ENCODE measurements at regions not wholly inside any gene's neighbourhood (a gene's known extent, or its start where the extent isn't known, plus 50 kb on each side); places are given as distances from the start of the nearest gene placed in this dataset.

GRCh38 chr4:30295652-30296051, 424.5 kb upstream of the PCDH7 start:
- WGBS, 5 donors, result 56 to 78% (median 73%) methylated on average over 5 of the region's 5 CpGs

GRCh38 chr4:30314001-30314400, 406.2 kb upstream of the PCDH7 start:
- TF ChIP-seq POLR2AphosphoS5 (IDR thresholded peaks at IDR 0.05) (no peak), EP300 (IDR thresholded peaks at IDR 0.05) (no peak), CTCF (IDR thresholded peaks at IDR 0.05) (no peak), POLR2A (IDR thresholded peaks at IDR 0.05) (no peak)
- no peaks in the 10 kb centered on the region for H3K36me3 ChIP-seq

More at GRCh38 chr4:30295652-30296051, 424.5 kb upstream of the PCDH7 start:
- Histone ChIP-seq H3K4me3 (no peak overlapping the region), H3K27me3 (no peaks in the 10 kb centered on the region), H3K9me3 (no peaks in the 10 kb centered on the region), H3K27ac (no peak overlapping the region), H3K36me3 (no peaks in the 10 kb centered on the region), H3K4me1 (no peaks in the 10 kb centered on the region)
- intact Hi-C loops (cut with DNase I; ENCODE audit: low total_unique reads), result no loop called here
- TF ChIP-seq EP300 (IDR thresholded peaks at IDR 0.05), result no peak
- no peak for TF ChIP-seq POLR2A (IDR thresholded peaks at IDR 0.05)
- no peak for TF ChIP-seq POLR2AphosphoS5 (IDR thresholded peaks at IDR 0.05)
- no peak for TF ChIP-seq CTCF (IDR thresholded peaks at IDR 0.05)
- DNase-seq, result no peak

GRCh38 chr4:30330894-30331652, 389.1 kb upstream of the PCDH7 start:
- intact Hi-C loops (cut with DNase I; ENCODE audit: low total_unique reads), result no loop called here
- Histone ChIP-seq H3K9me3 (peaks cover 0 to 12% (median 10%) of the 10 kb centered on the region in 4 donors), H3K36me3 (no peaks in the 10 kb centered on the region), H3K27ac (no peak overlapping the region), H3K4me1 (no peaks in the 10 kb centered on the region), H3K27me3 (no peaks in the 10 kb centered on the region), H3K4me3 (no peak overlapping the region)
- peak in 1 of 2 donors; percentile 2 for DNase-seq
- no peak for TF ChIP-seq CTCF (IDR thresholded peaks at IDR 0.05)
- TF ChIP-seq EP300 (IDR thresholded peaks at IDR 0.05), result no peak
- TF ChIP-seq POLR2AphosphoS5 (IDR thresholded peaks at IDR 0.05), result no peak
- no peak for TF ChIP-seq POLR2A (IDR thresholded peaks at IDR 0.05)
- WGBS, 5 donors, result 76 to 90% (median 87%) methylated on average over 6 of the region's 6 CpGs

More at GRCh38 chr4:30314001-30314400, 406.2 kb upstream of the PCDH7 start:
- Histone ChIP-seq H3K27ac (no peak overlapping the region), H3K4me1 (no peaks in the 10 kb centered on the region), H3K27me3 (no peaks in the 10 kb centered on the region), H3K9me3 (no peaks in the 10 kb centered on the region), H3K4me3 (no peak overlapping the region)
- no peak for DNase-seq
- intact Hi-C loops (cut with DNase I; ENCODE audit: low total_unique reads), result no loop called here

GRCh38 chr4:30341731-30342130, 378.4 kb upstream of the PCDH7 start:
- intact Hi-C loops (cut with DNase I; ENCODE audit: low total_unique reads), result no loop called here
- Histone ChIP-seq H3K4me3 (no peak overlapping the region), H3K36me3 (no peaks in the 10 kb centered on the region), H3K4me1 (no peaks in the 10 kb centered on the region), H3K27me3 (no peaks in the 10 kb centered on the region), H3K27ac (no peak overlapping the region), H3K9me3 (no peaks in the 10 kb centered on the region)
- DNase-seq, result no peak
- TF ChIP-seq POLR2A (IDR thresholded peaks at IDR 0.05), result no peak
- no peak for TF ChIP-seq EP300 (IDR thresholded peaks at IDR 0.05)
- no peak for TF ChIP-seq POLR2AphosphoS5 (IDR thresholded peaks at IDR 0.05)
- no peak for TF ChIP-seq CTCF (IDR thresholded peaks at IDR 0.05)
- 13 to 34% (median 18%) methylated on average over 1 of the region's 1 CpG for WGBS, 5 donors
